Type B pancreatic cell (in vitro differentiated cells): ENCODE measurements at regions not wholly inside any gene's neighbourhood (a gene's known extent, or its start where the extent isn't known, plus 50 kb on each side); places are given as distances from the start of the nearest gene placed in this dataset.

Experiments
- DNase-seq: peaks from one replicate; pipeline ENCODE4 v3.0.0; 2021; ENCODE audit warnings: mixed read lengths; ENCODE audit not compliant: unreplicated experiment; ENCODE audit errors: extremely low spot score
- H3K27ac Mint-ChIP-seq: 2 replicates; pipeline ENCODE4 v1.8.0; 2021; ENCODE audit warnings: mild to moderate bottlenecking, mixed read lengths
- H3K27me3 Mint-ChIP-seq: 2 replicates; pipeline ENCODE4 v1.8.0; 2021; ENCODE audit warnings: mixed read lengths
- H3K36me3 Mint-ChIP-seq: 2 replicates; pipeline ENCODE4 v1.8.0; 2021; ENCODE audit warnings: mixed read lengths
- H3K4me1 Mint-ChIP-seq: one replicate; pipeline ENCODE4 v1.8.0; 2021; ENCODE audit warnings: mixed read lengths; ENCODE audit not compliant: unreplicated experiment
- H3K4me3 Mint-ChIP-seq: 2 replicates; pipeline ENCODE4 v1.8.0; 2021; ENCODE audit warnings: mild to moderate bottlenecking, mixed read lengths
- H3K9me3 Mint-ChIP-seq: 2 replicates; pipeline ENCODE4 v1.8.0; 2021; ENCODE audit warnings: mixed read lengths
- TF ChIP-seq, protein P1 (sequence below): fragments of 200-600 bp; sonication (generic); conservative IDR thresholded peaks from 2 replicates; pipeline ENCODE4 v1.5.0; 2021; ENCODE audit warnings: antibody characterized with exemption, mild to moderate bottlenecking

DNA sequence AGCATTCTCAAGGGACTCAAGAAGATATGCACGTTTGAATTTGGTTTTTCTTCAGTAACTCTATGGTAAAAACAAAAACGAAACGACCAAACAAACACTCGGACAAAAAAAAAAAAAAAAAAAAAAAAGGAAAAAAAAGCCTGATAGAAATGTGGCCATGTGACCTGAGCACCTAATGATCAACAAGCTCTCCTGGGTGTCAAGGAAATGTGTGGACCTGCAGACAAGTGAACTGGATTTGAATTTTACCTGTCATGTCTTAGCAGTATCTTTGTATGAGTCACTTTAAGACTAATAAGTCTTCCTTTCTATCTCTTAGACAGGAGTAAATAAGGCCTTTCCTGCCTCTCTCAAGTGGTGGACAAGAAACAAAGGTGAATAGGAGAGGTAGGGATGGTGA is 190.6 kb upstream of the GRIA1 start:
- Mint-ChIP-seq H3K27ac (no peak overlapping the region), H3K4me1 (no peaks in the 10 kb centered on the region), H3K36me3 (no peaks in the 10 kb centered on the region), H3K27me3 (no peaks in the 10 kb centered on the region), H3K9me3 (no peaks in the 10 kb centered on the region), H3K4me3 (no peak overlapping the region)
- TF ChIP-seq, protein P1, sequence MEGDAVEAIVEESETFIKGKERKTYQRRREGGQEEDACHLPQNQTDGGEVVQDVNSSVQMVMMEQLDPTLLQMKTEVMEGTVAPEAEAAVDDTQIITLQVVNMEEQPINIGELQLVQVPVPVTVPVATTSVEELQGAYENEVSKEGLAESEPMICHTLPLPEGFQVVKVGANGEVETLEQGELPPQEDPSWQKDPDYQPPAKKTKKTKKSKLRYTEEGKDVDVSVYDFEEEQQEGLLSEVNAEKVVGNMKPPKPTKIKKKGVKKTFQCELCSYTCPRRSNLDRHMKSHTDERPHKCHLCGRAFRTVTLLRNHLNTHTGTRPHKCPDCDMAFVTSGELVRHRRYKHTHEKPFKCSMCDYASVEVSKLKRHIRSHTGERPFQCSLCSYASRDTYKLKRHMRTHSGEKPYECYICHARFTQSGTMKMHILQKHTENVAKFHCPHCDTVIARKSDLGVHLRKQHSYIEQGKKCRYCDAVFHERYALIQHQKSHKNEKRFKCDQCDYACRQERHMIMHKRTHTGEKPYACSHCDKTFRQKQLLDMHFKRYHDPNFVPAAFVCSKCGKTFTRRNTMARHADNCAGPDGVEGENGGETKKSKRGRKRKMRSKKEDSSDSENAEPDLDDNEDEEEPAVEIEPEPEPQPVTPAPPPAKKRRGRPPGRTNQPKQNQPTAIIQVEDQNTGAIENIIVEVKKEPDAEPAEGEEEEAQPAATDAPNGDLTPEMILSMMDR, result no peak
- no peak for DNase-seq

DNA sequence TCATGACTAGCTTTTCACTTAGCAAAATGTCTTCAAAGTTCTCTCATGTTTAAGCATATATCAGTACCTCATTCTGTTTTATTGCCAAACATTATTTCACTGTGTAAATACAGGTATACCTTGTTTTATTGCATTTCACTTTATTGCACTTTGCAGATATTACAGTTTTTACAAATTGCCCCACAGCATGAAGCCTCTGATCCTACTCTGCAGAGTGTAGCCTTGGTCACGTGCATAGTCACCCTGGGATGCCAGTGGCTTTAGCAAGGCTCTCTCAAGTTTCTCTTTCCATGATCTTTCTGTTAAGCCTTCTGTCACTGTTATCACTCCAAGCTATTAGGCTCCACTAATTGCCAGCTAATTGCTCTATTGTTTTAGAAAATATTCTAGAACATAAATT is 182.2 kb upstream of the GRIA1 start:
- Mint-ChIP-seq H3K36me3 (no peaks in the 10 kb centered on the region), H3K27me3 (no peaks in the 10 kb centered on the region), H3K4me1 (no peaks in the 10 kb centered on the region), H3K4me3 (no peak overlapping the region), H3K27ac (no peak overlapping the region), H3K9me3 (no peaks in the 10 kb centered on the region)
- TF ChIP-seq, protein P1, result no peak
- no peak for DNase-seq

DNA sequence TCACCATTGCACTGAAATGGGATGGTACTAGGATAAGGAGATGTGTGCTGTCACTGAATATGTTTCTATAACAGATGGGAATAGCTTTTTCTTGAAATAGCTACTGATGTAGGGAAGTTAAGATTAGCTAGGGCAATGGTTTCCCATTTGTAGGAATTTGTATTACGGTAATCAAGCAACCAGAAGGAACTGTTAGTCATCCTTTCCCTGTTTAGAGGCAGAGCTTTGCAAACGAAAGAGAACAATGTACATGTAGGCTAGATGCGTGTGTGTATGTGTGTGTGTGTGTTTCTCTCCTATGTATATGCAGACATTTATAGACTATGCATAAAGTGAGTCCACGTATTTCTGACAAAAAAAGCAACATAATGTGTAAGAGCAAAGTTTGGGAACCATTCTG is 171.9 kb upstream of the GRIA1 start:
- DNase-seq, result no peak
- TF ChIP-seq, protein P1, result no peak

DNA sequence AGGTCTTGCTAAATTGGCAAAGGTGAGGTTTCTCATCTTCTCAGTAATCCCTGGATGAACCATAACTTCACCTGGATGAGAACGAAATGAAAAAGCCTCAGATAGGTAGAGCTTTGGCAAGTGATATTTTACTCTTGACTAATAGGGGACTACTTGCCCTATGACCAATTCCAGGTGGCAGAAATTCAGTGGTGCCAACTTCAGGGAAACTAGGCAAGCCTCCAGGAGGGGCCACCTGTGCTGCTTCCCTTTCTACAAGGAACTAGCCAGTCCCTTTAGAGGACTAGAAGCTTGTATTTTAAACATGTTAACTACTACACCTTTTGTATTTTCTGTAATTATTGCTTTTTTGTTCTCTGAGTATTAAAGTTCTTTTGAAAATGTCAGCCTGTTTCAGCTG is 169.0 kb upstream of the GRIA1 start:
- Mint-ChIP-seq H3K27ac (no peak overlapping the region), H3K9me3 (no peaks in the 10 kb centered on the region), H3K27me3 (no peaks in the 10 kb centered on the region), H3K36me3 (no peaks in the 10 kb centered on the region), H3K4me1 (no peaks in the 10 kb centered on the region), H3K4me3 (no peak overlapping the region)
- TF ChIP-seq, protein P1, result no peak
- no peak for DNase-seq

More for the DNA sequence above, 171.9 kb upstream of the GRIA1 start:
- Mint-ChIP-seq H3K36me3 (no peaks in the 10 kb centered on the region), H3K27ac (no peak overlapping the region), H3K4me3 (no peak overlapping the region), H3K4me1 (no peaks in the 10 kb centered on the region), H3K27me3 (peaks cover 8% of the 10 kb centered on the region), H3K9me3 (peaks cover 4% of the 10 kb centered on the region)

DNA sequence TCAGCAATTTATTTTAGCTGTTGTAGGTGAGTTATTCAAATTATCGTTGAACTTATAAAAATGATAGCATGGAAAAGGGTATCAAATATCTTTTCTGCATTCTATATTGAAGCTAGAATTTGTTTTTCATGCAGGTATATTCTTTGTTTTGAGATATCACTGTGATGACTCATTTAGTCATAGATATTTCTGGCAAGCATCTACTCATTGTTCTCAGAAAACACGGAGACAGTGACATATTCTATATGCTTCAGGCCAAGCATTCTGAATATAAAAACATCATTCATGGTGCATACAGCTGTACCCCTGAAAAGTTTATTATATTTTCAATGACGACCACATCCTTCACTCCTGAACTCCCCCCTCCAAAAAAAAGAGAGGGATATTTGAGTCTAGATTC is 150.3 kb upstream of the GRIA1 start:
- Mint-ChIP-seq H3K36me3 (no peaks in the 10 kb centered on the region), H3K4me1 (no peaks in the 10 kb centered on the region), H3K9me3 (peaks cover 9% of the 10 kb centered on the region), H3K27ac (no peak overlapping the region), H3K27me3 (peaks cover 6% of the 10 kb centered on the region), H3K4me3 (no peak overlapping the region)
- TF ChIP-seq, protein P1, result no peak
- DNase-seq, result no peak

DNA sequence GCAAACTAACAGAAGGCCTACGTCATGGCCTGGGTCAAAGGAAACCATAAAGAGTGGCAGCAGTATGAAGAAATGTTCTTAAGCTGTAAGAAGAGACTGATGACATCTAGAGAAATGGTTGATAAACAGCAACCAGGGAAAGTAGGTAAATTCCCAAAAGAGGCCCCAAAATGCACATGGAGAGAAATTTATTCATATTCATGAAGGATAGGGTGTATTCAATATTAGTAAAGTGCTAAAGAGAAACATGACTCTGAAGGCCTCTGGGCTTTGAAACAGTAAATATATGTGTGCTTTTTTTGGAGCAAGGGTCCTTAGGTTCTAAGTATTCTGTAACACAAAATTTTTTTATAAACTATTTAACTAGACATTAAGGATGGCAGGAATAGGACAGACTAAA is 149.7 kb upstream of the GRIA1 start:
- Mint-ChIP-seq H3K27me3 (peaks cover 7% of the 10 kb centered on the region), H3K4me3 (no peak overlapping the region), H3K36me3 (no peaks in the 10 kb centered on the region), H3K4me1 (no peaks in the 10 kb centered on the region), H3K27ac (no peak overlapping the region), H3K9me3 (peaks cover 9% of the 10 kb centered on the region)
- TF ChIP-seq, protein P1, result no peak
- DNase-seq, result no peak
